GM23338 (cell line): ENCODE measurements at regions not wholly inside any gene's neighbourhood (a gene's known extent, or its start where the extent isn't known, plus 50 kb on each side); places are given as distances from the start of the nearest gene placed in this dataset.

ENCODE experiments used
- ATAC-seq: fragments of 200-7000 bp; cut with Tn5 transposase; 3 replicates; pipeline ENCODE4 v1.9.1; 2020
- DNase-seq: peaks from one replicate; pipeline ENCODE4 v3.0.0-alpha.2; 2015; ENCODE audit warnings: low spot score
- H2AFZ ChIP-seq: fragments of 200-600 bp; sonication (generic); 2 replicates; pipeline ENCODE4 v1.8.0; 2016; ENCODE audit warnings: antibody characterized with exemption, mild to moderate bottlenecking, moderate library complexity
- H3F3A ChIP-seq: fragments of 200-600 bp; sonication (generic); replicated peaks from 2 replicates; pipeline ENCODE4 v1.8.0; 2017; ENCODE audit warnings: antibody characterized with exemption, mixed run types, low read depth
- H3K27ac ChIP-seq: fragments of 200-600 bp; sonication (generic); 2 replicates; pipeline ENCODE4 v1.6.1; 2016; ENCODE audit warnings: low read depth
- H3K27me3 ChIP-seq: fragments of 200-600 bp; sonication (generic); 2 replicates; pipeline ENCODE4 v1.8.0; 2016; ENCODE audit warnings: mild to moderate bottlenecking, mixed run types, moderate library complexity; ENCODE audit not compliant: insufficient read depth
- H3K36me3 ChIP-seq: fragments of 200-600 bp; sonication (generic); 2 replicates; pipeline ENCODE4 v1.8.0; 2016; ENCODE audit warnings: mild to moderate bottlenecking; ENCODE audit not compliant: insufficient read depth
- H3K4me1 ChIP-seq: fragments of 200-600 bp; sonication (generic); 2 replicates; pipeline ENCODE4 v1.8.0; 2016; ENCODE audit warnings: mild to moderate bottlenecking, moderate library complexity; ENCODE audit not compliant: insufficient read depth
- H3K4me2 ChIP-seq: fragments of 200-600 bp; sonication (generic); 2 replicates; pipeline ENCODE4 v1.7.1; 2017; ENCODE audit warnings: mixed run types
- H3K4me3 ChIP-seq: fragments of 200-600 bp; sonication (generic); 2 replicates; pipeline ENCODE4 v1.6.1; 2016; ENCODE audit warnings: mixed run types
- H3K79me2 ChIP-seq: fragments of 200-600 bp; sonication (generic); replicated peaks from 2 replicates; pipeline ENCODE4 v1.8.0; 2017; ENCODE audit warnings: mild to moderate bottlenecking; ENCODE audit not compliant: insufficient read depth
- H3K9me2 ChIP-seq: fragments of 200-600 bp; sonication (generic); 2 replicates; pipeline ENCODE4 v1.8.0; 2017; ENCODE audit not compliant: insufficient read depth
- H4K20me1 ChIP-seq: fragments of 200-600 bp; sonication (generic); replicated peaks from 2 replicates; pipeline ENCODE4 v1.8.0; 2017; ENCODE audit warnings: mild to moderate bottlenecking; ENCODE audit not compliant: insufficient read depth
- H3K27ac Mint-ChIP-seq: 2 replicates; pipeline ENCODE4 v1.8.0; 2020; ENCODE audit warnings: inconsistent platforms, mild to moderate bottlenecking, moderate library complexity, mixed read lengths
- H3K27me3 Mint-ChIP-seq: 3 replicates; pipeline ENCODE4 v1.8.0; 2022; ENCODE audit warnings: low read depth, mild to moderate bottlenecking, moderate library complexity, mixed read lengths, inconsistent platforms; ENCODE audit not compliant: insufficient read depth, poor library complexity
- H3K36me3 Mint-ChIP-seq: 3 replicates; pipeline ENCODE4 v1.8.0; 2021; ENCODE audit warnings: low read depth, mild to moderate bottlenecking, inconsistent platforms, moderate library complexity, mixed read lengths
- H3K4me1 Mint-ChIP-seq: 3 replicates; pipeline ENCODE4 v1.8.0; 2020; ENCODE audit warnings: mild to moderate bottlenecking, inconsistent platforms, mixed read lengths
- H3K4me3 Mint-ChIP-seq: 3 replicates; pipeline ENCODE4 v1.8.0; 2021; ENCODE audit warnings: moderate library complexity, mild to moderate bottlenecking, inconsistent platforms, mixed read lengths
- H3K9me3 Mint-ChIP-seq: 3 replicates; pipeline ENCODE4 v1.8.0; 2020; ENCODE audit warnings: moderate library complexity, mild to moderate bottlenecking, inconsistent platforms, mixed read lengths
- EZH2 ChIP-seq: fragments of 200-600 bp; sonication (generic); IDR thresholded peaks from one replicate; pipeline ENCODE4 v1.8.0; 2017; ENCODE audit warnings: antibody characterized with exemption, mild to moderate bottlenecking, low read depth; ENCODE audit not compliant: unreplicated experiment
- EZH2phosphoT487 ChIP-seq: fragments of 200-600 bp; sonication (generic); IDR thresholded peaks from one replicate; pipeline ENCODE4 v1.8.1; 2018; ENCODE audit warnings: antibody characterized with exemption; ENCODE audit not compliant: unreplicated experiment
- POLR2AphosphoS5 ChIP-seq: IDR thresholded peaks from 2 replicates; pipeline ENCODE4 v1.6.1; 2016; ENCODE audit warnings: antibody characterized with exemption, low read depth
- REST ChIP-seq: IDR thresholded peaks from one replicate; pipeline ENCODE4 v1.6.1; 2018; ENCODE audit warnings: antibody characterized with exemption; ENCODE audit not compliant: unreplicated experiment
- STAT1 ChIP-seq: IDR thresholded peaks from one replicate; pipeline ENCODE4 v1.6.1; 2016; ENCODE audit warnings: antibody characterized with exemption; ENCODE audit not compliant: unreplicated experiment
- ZNF462 ChIP-seq: fragments of 250-450 bp; sonication (Bioruptor Pico); IDR thresholded peaks from 2 replicates; pipeline ENCODE4 v1.5.0; 2020; ENCODE audit warnings: mild to moderate bottlenecking, moderate library complexity

- TF ChIP-seq ZNF462 (CRISPR knock-in tag) (no peak), REST (no peak), POLR2AphosphoS5 (no peak), EZH2 (no peak), STAT1 (no peak), EZH2phosphoT487 (no peak)
These were observed 208.2 kb upstream of the ADRA1B start (continued) for GRCh38 chr5:159708090-159708489.

GRCh38 chr5:159712672-159713071 is 203.6 kb upstream of the ADRA1B start:
- H3K27me3 ChIP-seq, result no peaks in the 10 kb centered on the region
- no peak for DNase-seq
- H3F3A ChIP-seq, result no peaks in the 10 kb centered on the region
- H3K4me2 ChIP-seq, result no peak overlapping the region
- ATAC-seq, result no peak
- peaks cover 8% of the 10 kb centered on the region; the same call in 1 of the 2 replicates for H3K36me3 ChIP-seq
- H3K27me3 Mint-ChIP-seq, result peaks cover 3% of the 10 kb centered on the region
- no peak overlapping the region for H2AFZ ChIP-seq
- no peaks in the 10 kb centered on the region for H4K20me1 ChIP-seq
- no peak overlapping the region for H3K4me3 ChIP-seq
- TF ChIP-seq STAT1 (no peak), EZH2 (no peak)
- H3K9me2 ChIP-seq, result no peaks in the 10 kb centered on the region; the same call in 1 of the 2 replicates
- H3K4me3 Mint-ChIP-seq, result no peak overlapping the region
- peaks cover 12% of the 10 kb centered on the region for H3K9me3 Mint-ChIP-seq
- H3K4me1 Mint-ChIP-seq, result no peaks in the 10 kb centered on the region
- H3K36me3 Mint-ChIP-seq, result peaks cover under 1% of the 10 kb centered on the region; the same call in 1 of the 3 replicates
- H3K27ac ChIP-seq, result no peak overlapping the region
- no peaks in the 10 kb centered on the region for H3K79me2 ChIP-seq
- no peak overlapping the region for H3K27ac Mint-ChIP-seq
- no peaks in the 10 kb centered on the region for H3K4me1 ChIP-seq
